Neural crest cell (in vitro differentiated cells): ENCODE measurements at regions not wholly inside any gene's neighbourhood (a gene's known extent, or its start where the extent isn't known, plus 50 kb on each side); places are given as distances from the start of the nearest gene placed in this dataset.
A peak's percentile ranks its signal among the peaks of the same experiment; 100 is the strongest.

Source experiments
- DNase-seq: peaks from one replicate; pipeline ENCODE4 v3.0.0; 2021; ENCODE audit warnings: low read depth, mixed read lengths, low spot score
- H3K27ac Mint-ChIP-seq: one replicate; pipeline ENCODE4 v1.8.0; 2021; ENCODE audit warnings: mild to moderate bottlenecking, mixed read lengths; ENCODE audit not compliant: unreplicated experiment
- H3K27me3 Mint-ChIP-seq: 2 replicates; pipeline ENCODE4 v1.8.0; 2021; ENCODE audit warnings: low read depth, mild to moderate bottlenecking, mixed read lengths
- H3K36me3 Mint-ChIP-seq: 2 replicates; pipeline ENCODE4 v1.8.0; 2021; ENCODE audit warnings: low read depth, mild to moderate bottlenecking, mixed read lengths
- H3K4me1 Mint-ChIP-seq: 2 replicates; pipeline ENCODE4 v1.8.0; 2021; ENCODE audit warnings: mixed read lengths
- H3K4me3 Mint-ChIP-seq: one replicate; pipeline ENCODE4 v1.8.0; 2021; ENCODE audit warnings: mild to moderate bottlenecking, mixed read lengths
- H3K9me3 Mint-ChIP-seq: 2 replicates; pipeline ENCODE4 v1.8.0; 2021; ENCODE audit warnings: mixed read lengths
- CTCF ChIP-seq: fragments of 200-600 bp; sonication (generic); conservative IDR thresholded peaks from 2 replicates; pipeline ENCODE4 v1.5.0; 2021; ENCODE audit warnings: antibody characterized with exemption, mild to moderate bottlenecking

DNA sequence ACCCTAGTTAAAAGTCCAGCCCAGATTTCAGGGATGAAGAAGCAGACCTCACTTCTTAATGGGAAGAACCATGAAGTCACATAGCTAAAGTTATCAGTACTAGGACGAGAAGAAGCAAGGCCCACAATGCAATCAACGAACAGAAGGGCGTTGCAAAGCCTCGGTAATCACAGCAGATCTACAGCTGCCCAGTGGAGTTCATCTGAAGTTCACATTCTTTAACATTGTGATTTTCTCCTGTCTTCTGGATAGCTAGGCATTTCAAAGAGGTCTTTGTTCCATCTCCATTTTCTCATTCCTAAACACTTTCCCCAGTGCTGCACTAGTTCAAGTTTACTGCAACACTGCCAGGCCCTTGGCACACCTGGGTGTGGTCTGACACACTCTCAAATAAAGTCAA lies 226.7 kb upstream of the N4BP1 start:
- no peak overlapping the region for H3K4me3 Mint-ChIP-seq

DNA sequence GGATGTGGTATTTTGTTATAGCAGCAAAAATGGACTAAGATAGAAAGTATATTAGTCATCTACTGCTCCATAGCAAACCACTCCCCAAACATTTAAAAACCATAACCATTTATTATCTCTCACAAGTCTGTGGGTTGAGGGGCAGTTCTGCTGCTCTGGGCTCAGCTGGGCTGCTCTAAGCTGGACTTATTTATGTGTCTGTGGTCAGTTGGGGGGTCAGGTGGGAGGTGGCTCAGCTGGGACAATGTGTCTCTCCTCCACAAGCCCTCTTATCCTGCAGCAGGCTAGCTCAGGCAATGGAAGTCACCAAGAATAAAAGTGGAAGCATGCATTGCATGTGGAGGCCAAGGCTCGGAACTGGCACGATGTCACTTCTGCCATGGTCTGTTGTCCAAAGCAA lies 226.1 kb upstream of the N4BP1 start:
- peaks cover 5% of the 10 kb centered on the region for H3K4me1 Mint-ChIP-seq
- TF ChIP-seq CTCF: no peak
- no peaks in the 10 kb centered on the region for H3K9me3 Mint-ChIP-seq
- H3K36me3 Mint-ChIP-seq: no peaks in the 10 kb centered on the region
- H3K4me3 Mint-ChIP-seq: no peak overlapping the region
- no peak overlapping the region for H3K27ac Mint-ChIP-seq
- H3K27me3 Mint-ChIP-seq: peaks cover 54% of the 10 kb centered on the region
- DNase-seq: no peak

More for the DNA sequence above, 226.7 kb upstream of the N4BP1 start:
- Mint-ChIP-seq H3K27ac (no peak overlapping the region), H3K9me3 (no peaks in the 10 kb centered on the region), H3K4me1 (no peaks in the 10 kb centered on the region), H3K36me3 (no peaks in the 10 kb centered on the region), H3K27me3 (peaks cover 53% of the 10 kb centered on the region)
- no peak for DNase-seq
- no peak for TF ChIP-seq CTCF

- H3K36me3 Mint-ChIP-seq: no peaks in the 10 kb centered on the region
Measured at GRCh38 chr16:48834576-48834975, 224.6 kb upstream of the N4BP1 start.

GRCh38 chr16:48833461-48833860 lies 223.5 kb upstream of the N4BP1 start:
- no peak for TF ChIP-seq CTCF
- Mint-ChIP-seq H3K27ac (no peak overlapping the region), H3K9me3 (no peaks in the 10 kb centered on the region), H3K4me3 (no peak overlapping the region), H3K36me3 (no peaks in the 10 kb centered on the region), H3K4me1 (peaks cover 7% of the 10 kb centered on the region), H3K27me3 (peaks cover 40% of the 10 kb centered on the region)
- no peak for DNase-seq

More at GRCh38 chr16:48834576-48834975, 224.6 kb upstream of the N4BP1 start:
- no peak for TF ChIP-seq CTCF
- no peak overlapping the region for H3K4me3 Mint-ChIP-seq
- H3K27ac Mint-ChIP-seq: no peak overlapping the region
- DNase-seq: no peak
- no peaks in the 10 kb centered on the region for H3K9me3 Mint-ChIP-seq
- peaks cover 40% of the 10 kb centered on the region for H3K27me3 Mint-ChIP-seq
- peaks cover 7% of the 10 kb centered on the region for H3K4me1 Mint-ChIP-seq

- Mint-ChIP-seq H3K36me3 (no peaks in the 10 kb centered on the region), H3K27ac (no peak overlapping the region), H3K27me3 (peaks cover 55% of the 10 kb centered on the region), H3K4me1 (peaks cover 7% of the 10 kb centered on the region), H3K4me3 (no peak overlapping the region), H3K9me3 (no peaks in the 10 kb centered on the region)
- DNase-seq: peak; percentile 37
- peak; percentile 55 for TF ChIP-seq CTCF
Measured at GRCh38 chr16:48831076-48831722, 221.2 kb upstream of the N4BP1 start.
